GM12891 (cell line): ENCODE measurements at regions not wholly inside any gene's neighbourhood (a gene's known extent, or its start where the extent isn't known, plus 50 kb on each side); places are given as distances from the start of the nearest gene placed in this dataset.
A peak's percentile ranks its signal among the peaks of the same experiment; 100 is the strongest.
"Not testable (repeated sequence)": the region's sequence is repeated elsewhere in the genome, so short reads cannot be mapped to it uniquely, and the experiment has no call there.

ENCODE experiments used
- DNase-seq: peaks from one replicate; pipeline ENCODE4 v3.0.0; 2011; ENCODE audit warnings: low spot score; ENCODE audit not compliant: insufficient read length
- FAIRE-seq: peaks from 2 replicates; lab custom pipeline; 2011; peaks lifted over from hg19 to GRCh38; lab: Jason Lieb, UNC
- PAX5 ChIP-seq: IDR thresholded peaks from 2 replicates; pipeline ENCODE4 v1.6.1; 2011; ENCODE audit warnings: low read length, moderate library complexity, mild to moderate bottlenecking; ENCODE audit not compliant: insufficient read depth, severe bottlenecking
- POLR2A ChIP-seq: IDR thresholded peaks from 2 replicates; pipeline ENCODE4 v1.6.1; 2011; ENCODE audit warnings: low read depth, low read length, control low read depth
- POLR2AphosphoS5 ChIP-seq: IDR thresholded peaks from 2 replicates; pipeline ENCODE4 v1.6.1; 2011; ENCODE audit warnings: low read depth, low read length, control low read depth
- POU2F2 ChIP-seq: IDR thresholded peaks from 2 replicates; pipeline ENCODE4 v1.6.1; 2011; ENCODE audit warnings: low read depth, mild to moderate bottlenecking, control low read depth, low read length, moderate library complexity
- SPI1 ChIP-seq: IDR thresholded peaks from 2 replicates; pipeline ENCODE4 v1.6.1; 2011; ENCODE audit warnings: low read depth, low read length, control low read depth
- TAF1 ChIP-seq: IDR thresholded peaks from 2 replicates; pipeline ENCODE4 v1.6.1; 2011; ENCODE audit warnings: low read depth, low read length, control low read depth

- TF ChIP-seq TAF1, result no peak
- TF ChIP-seq PAX5, result no peak
- TF ChIP-seq POU2F2, result no peak
- TF ChIP-seq SPI1, result no peak
- no peak for TF ChIP-seq POLR2AphosphoS5
- TF ChIP-seq POLR2A, result no peak
- DNase-seq (no peak), FAIRE-seq (no peak)
These were observed 1554.9 kb downstream of the SI start for GRCh38 chr3:163523375-163523774.

GRCh38 chr3:163521261-163521660 is 1557.0 kb downstream of the SI start:
- DNase-seq (no peak), FAIRE-seq (no peak)

GRCh38 chr3:163518065-163518464 is 1560.2 kb downstream of the SI start:
- DNase-seq (no peak), FAIRE-seq (no peak)
- TF ChIP-seq SPI1 (no peak), POU2F2 (no peak), PAX5 (no peak)

More at GRCh38 chr3:163521261-163521660, 1557.0 kb downstream of the SI start:
- TF ChIP-seq SPI1 (no peak), PAX5 (no peak), POU2F2 (no peak), POLR2AphosphoS5 (no peak), TAF1 (no peak), POLR2A (no peak)

- no peak for FAIRE-seq
- TF ChIP-seq POLR2AphosphoS5 (no peak), POLR2A (no peak), TAF1 (no peak), SPI1 (no peak), PAX5 (no peak), POU2F2 (no peak)
- no peak for DNase-seq
These were observed 1565.1 kb downstream of the SI start for GRCh38 chr3:163513149-163513657.

GRCh38 chr3:163508206-163508605 is 1570.1 kb downstream of the SI start:
- DNase-seq (no peak), FAIRE-seq (no peak)
- no peak for TF ChIP-seq PAX5
- no peak for TF ChIP-seq POU2F2
- TF ChIP-seq SPI1, result no peak

GRCh38 chr3:163504974-163505373 is 1573.3 kb downstream of the SI start:
- DNase-seq (no peak), FAIRE-seq (no peak)
- TF ChIP-seq POU2F2 (no peak), POLR2A (no peak), PAX5 (no peak), POLR2AphosphoS5 (no peak), TAF1 (no peak), SPI1 (no peak)

GRCh38 chr3:163499736-163500219 is 1578.5 kb downstream of the SI start:
- FAIRE-seq, DNase-seq: not testable (repeated sequence)

- DNase-seq, FAIRE-seq: not testable (repeated sequence)
These were observed 1579.2 kb downstream of the SI start for GRCh38 chr3:163498842-163499735.

GRCh38 chr3:163491714-163492113 is 1586.6 kb downstream of the SI start:
- no peak for DNase-seq
- TF ChIP-seq TAF1, result no peak
- TF ChIP-seq POLR2AphosphoS5, result no peak
- no peak for TF ChIP-seq POU2F2
- TF ChIP-seq POLR2A, result no peak
- TF ChIP-seq SPI1, result no peak
- TF ChIP-seq PAX5, result no peak
- no peak for FAIRE-seq

GRCh38 chr3:163490119-163490518 is 1588.2 kb downstream of the SI start:
- TF ChIP-seq TAF1 (no peak), POU2F2 (no peak), POLR2AphosphoS5 (no peak), PAX5 (no peak), POLR2A (no peak), SPI1 (no peak)
- DNase-seq, result peak; percentile 5
- peak; percentile 87 for FAIRE-seq

GRCh38 chr3:163482695-163483094 is 1595.6 kb downstream of the SI start:
- DNase-seq (no peak), FAIRE-seq (no peak)
- TF ChIP-seq POLR2A (no peak), POLR2AphosphoS5 (no peak), POU2F2 (no peak), SPI1 (no peak), TAF1 (no peak), PAX5 (no peak)
